ENCODE measurements at regions not wholly inside any gene's neighbourhood (a gene's known extent, or its start where the extent isn't known, plus 50 kb on each side); places are given as distances from the start of the nearest gene placed in this dataset.

GRCh38 chr2:150188800-150189199, 298.7 kb downstream of the RND3 start:
- H3K36me3 Mint-ChIP-seq (ENCODE audit: insufficient read depth, unreplicated experiment) = no peaks in the 10 kb centered on the region
- H3K27ac Mint-ChIP-seq (ENCODE audit: unreplicated experiment) = peak overlapping the region; percentile 72
- DNase-seq = no peak
- peaks cover 13% of the 10 kb centered on the region for H3K4me1 Mint-ChIP-seq (ENCODE audit: low read depth, unreplicated experiment)
- H3K9me3 Mint-ChIP-seq (ENCODE audit: low read depth, unreplicated experiment) = peaks cover 2% of the 10 kb centered on the region
- no peak overlapping the region for H3K4me3 Mint-ChIP-seq (ENCODE audit: low read depth, unreplicated experiment)
- BruUV-seq (replicated peaks) = no TSS peak
- H3K27me3 Mint-ChIP-seq (ENCODE audit: unreplicated experiment) = no peaks in the 10 kb centered on the region
- CTCF ChIA-PET = interaction anchor here (0.6 to 1.0 kb wide), 2 partner anchors 118 to 237 kb away, joined by 3 to 7 read pairs; no protein-coding TSS in a partner anchor
- no peak for TF ChIP-seq CTCF (IDR thresholded peaks at IDR 0.05; ENCODE audit: unreplicated experiment)
- intact Hi-C loops (cut with micrococcal nuclease; ENCODE audit: unreplicated experiment) = loop anchor here (5.0 kb wide), 1 partner anchor 154 kb away; no protein-coding TSS in a partner anchor

- TF ChIP-seq CTCF (IDR thresholded peaks at IDR 0.05; ENCODE audit: unreplicated experiment) = no peak
- Mint-ChIP-seq H3K4me3 (ENCODE audit: low read depth, unreplicated experiment) (no peak overlapping the region), H3K27me3 (ENCODE audit: unreplicated experiment) (no peaks in the 10 kb centered on the region), H3K9me3 (ENCODE audit: low read depth, unreplicated experiment) (peaks cover 2% of the 10 kb centered on the region), H3K36me3 (ENCODE audit: insufficient read depth, unreplicated experiment) (no peaks in the 10 kb centered on the region), H3K27ac (ENCODE audit: unreplicated experiment) (peak overlapping the region; percentile 72), H3K4me1 (ENCODE audit: low read depth, unreplicated experiment) (peaks cover 13% of the 10 kb centered on the region)
- CTCF ChIA-PET = interaction anchor here (0.6 to 1.0 kb wide), 2 partner anchors 119 to 238 kb away, joined by 3 to 7 read pairs; no protein-coding TSS in a partner anchor
- DNase-seq = no peak
- BruUV-seq (replicated peaks) = no TSS peak
- intact Hi-C loops (cut with micrococcal nuclease; ENCODE audit: unreplicated experiment) = loop anchor here (5.0 kb wide), 1 partner anchor 154 kb away; no protein-coding TSS in a partner anchor
Measured at GRCh38 chr2:150188177-150188576, 299.3 kb downstream of the RND3 start.

DNA sequence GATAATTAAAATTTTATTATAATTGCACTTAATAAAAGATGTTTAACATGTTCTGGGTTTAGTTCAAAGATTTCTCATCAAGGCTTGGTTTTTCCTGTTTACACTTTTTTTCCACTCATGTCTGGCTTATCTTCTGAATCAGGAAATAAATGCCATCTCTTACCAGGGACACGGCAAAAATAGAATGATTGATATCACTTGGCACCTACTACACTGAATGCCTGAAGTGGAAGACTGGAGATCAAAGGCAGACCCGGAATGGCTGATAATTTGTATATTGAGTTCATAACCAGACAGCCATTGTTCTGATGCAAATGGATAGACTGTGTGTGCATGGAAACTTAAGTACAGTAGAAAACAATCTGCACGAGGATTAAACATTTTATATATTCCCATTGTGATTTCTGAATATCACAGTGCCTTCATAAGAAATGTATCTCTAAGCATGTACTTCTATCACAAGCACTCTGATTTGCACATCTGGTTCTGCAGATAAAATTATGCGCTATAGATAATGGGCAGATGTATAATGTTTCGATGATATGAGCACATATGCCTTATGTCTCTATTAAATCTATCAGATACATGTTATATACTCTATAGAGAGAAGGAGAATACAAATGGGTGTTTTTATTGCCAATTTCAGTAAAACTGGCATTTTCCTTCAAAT, 304.8 kb downstream of the RND3 start:
- Mint-ChIP-seq H3K9me3 (ENCODE audit: low read depth, unreplicated experiment) (peaks cover 2% of the 10 kb centered on the region), H3K36me3 (ENCODE audit: insufficient read depth, unreplicated experiment) (no peaks in the 10 kb centered on the region), H3K27me3 (ENCODE audit: unreplicated experiment) (no peaks in the 10 kb centered on the region), H3K4me1 (ENCODE audit: low read depth, unreplicated experiment) (peaks cover 13% of the 10 kb centered on the region), H3K4me3 (ENCODE audit: low read depth, unreplicated experiment) (no peak overlapping the region), H3K27ac (ENCODE audit: unreplicated experiment) (no peak overlapping the region)
- intact Hi-C loops (cut with micrococcal nuclease; ENCODE audit: unreplicated experiment) = no loop called here
- no TSS peak for BruUV-seq (replicated peaks)
- CTCF ChIA-PET = no interaction called here
- no peak for TF ChIP-seq CTCF (IDR thresholded peaks at IDR 0.05; ENCODE audit: unreplicated experiment)
- no peak for DNase-seq

DNA sequence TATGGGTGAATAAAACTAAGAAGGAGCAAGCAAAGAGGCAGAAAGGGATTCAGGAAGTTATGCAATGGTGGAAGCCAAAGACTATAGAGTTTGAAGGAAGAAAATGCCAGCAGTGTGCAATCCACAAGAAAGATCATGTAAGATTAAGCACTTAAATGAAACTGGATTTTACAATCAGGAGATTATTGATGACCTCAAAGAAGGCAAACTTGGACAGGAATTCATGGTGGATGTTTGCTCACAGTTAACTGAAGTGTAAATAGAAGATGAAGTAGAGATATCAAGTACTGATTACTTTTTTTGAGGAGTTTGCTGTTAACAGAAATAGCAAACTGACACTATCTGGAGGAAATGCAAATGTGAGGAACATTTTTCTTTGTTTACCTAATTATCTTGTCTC, 308.9 kb downstream of the RND3 start:
- intact Hi-C loops (cut with micrococcal nuclease; ENCODE audit: unreplicated experiment) = no loop called here
- Mint-ChIP-seq H3K4me3 (ENCODE audit: low read depth, unreplicated experiment) (no peak overlapping the region), H3K27me3 (ENCODE audit: unreplicated experiment) (no peaks in the 10 kb centered on the region), H3K9me3 (ENCODE audit: low read depth, unreplicated experiment) (no peaks in the 10 kb centered on the region), H3K36me3 (ENCODE audit: insufficient read depth, unreplicated experiment) (no peaks in the 10 kb centered on the region), H3K4me1 (ENCODE audit: low read depth, unreplicated experiment) (peaks cover 31% of the 10 kb centered on the region), H3K27ac (ENCODE audit: unreplicated experiment) (peak overlapping the region; percentile 32)
- no peak for TF ChIP-seq CTCF (IDR thresholded peaks at IDR 0.05; ENCODE audit: unreplicated experiment)
- no TSS peak for BruUV-seq (replicated peaks)
- CTCF ChIA-PET = no interaction called here
- no peak for DNase-seq

All from Calu3 (cell line).